Left ventricle myocardium inferior (tissue), 1 donor: ENCODE measurements at regions not wholly inside any gene's neighbourhood (a gene's known extent, or its start where the extent isn't known, plus 50 kb on each side); places are given as distances from the start of the nearest gene placed in this dataset.

Experiments
- DNase-seq: peaks from one replicate; pipeline ENCODE4 v3.0.0-alpha.2; 2020
- H3K27ac ChIP-seq: fragments of 200-600 bp; replicated peaks from 2 replicates; pipeline ENCODE4 v1.8.0; 2021
- H3K27me3 ChIP-seq: fragments of 200-600 bp; 2 replicates; pipeline ENCODE4 v1.8.0; 2021; ENCODE audit warnings: low read depth
- H3K36me3 ChIP-seq: fragments of 200-600 bp; 2 replicates; pipeline ENCODE4 v1.8.0; 2021
- H3K4me1 ChIP-seq: fragments of 200-600 bp; 2 replicates; pipeline ENCODE4 v1.8.0; 2021
- H3K4me3 ChIP-seq: fragments of 200-600 bp; 2 replicates; pipeline ENCODE4 v1.8.0; 2021; ENCODE audit warnings: mild to moderate bottlenecking, moderate library complexity
- H3K9me3 ChIP-seq: fragments of 200-600 bp; replicated peaks from 2 replicates; pipeline ENCODE4 v1.8.0; 2021
- CTCF ChIP-seq: fragments of 200-600 bp; IDR thresholded peaks from 2 replicates; pipeline ENCODE4 v1.8.0; 2021; ENCODE audit warnings: antibody characterized with exemption, mild to moderate bottlenecking, borderline replicate concordance
- intact Hi-C: fragments of 100-400 bp; cut with micrococcal nuclease; formaldehyde crosslinking; loops from one replicate; pipeline ENCODE4 v1.11.0; 2022
- donor health status: DM: no; HTN: yes; CAD: no; lungs with severe emphysema.

GRCh38 chr7:115476671-115477181, 553.8 kb downstream of the TFEC start:
- intact Hi-C loops = no loop called here
- Histone ChIP-seq H3K36me3 (no peaks in the 10 kb centered on the region), H3K9me3 (no peaks in the 10 kb centered on the region), H3K27ac (no peak overlapping the region), H3K4me1 (peaks cover 16% of the 10 kb centered on the region), H3K4me3 (peak overlapping the region; percentile 62), H3K27me3 (peaks cover 70% of the 10 kb centered on the region)
- DNase-seq = no peak
- no peak for TF ChIP-seq CTCF

DNA sequence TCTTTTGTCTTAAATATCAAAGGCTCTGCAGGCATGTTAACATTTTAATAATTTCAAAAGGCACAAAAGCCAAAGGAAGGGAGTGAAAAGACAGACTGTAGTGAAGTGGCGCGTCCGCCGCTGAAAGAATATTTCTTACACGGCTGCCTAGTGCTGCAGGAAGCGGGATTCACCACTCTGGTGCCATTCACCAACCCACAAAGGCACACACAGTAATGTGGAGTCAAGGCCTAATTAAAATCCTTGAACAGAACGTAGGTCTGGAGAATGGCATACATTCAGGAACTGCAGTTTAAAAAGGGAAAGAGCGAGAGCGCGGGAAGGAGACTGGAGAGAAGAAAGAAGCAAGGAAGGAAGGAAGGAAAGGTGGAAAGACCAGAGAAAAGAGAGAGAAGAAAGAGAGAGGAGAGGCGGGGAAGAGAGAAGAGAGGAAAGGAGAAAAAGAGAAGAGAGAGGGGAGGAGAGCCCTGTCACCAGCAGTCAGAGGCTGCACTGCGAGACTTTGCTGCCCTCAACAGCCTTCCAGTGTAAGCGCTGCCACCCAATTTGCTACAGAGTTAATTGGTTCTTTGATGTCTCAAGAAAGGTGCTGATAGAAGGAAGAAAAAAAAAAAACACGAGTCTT, 554.0 kb downstream of the MDFIC start:
- H3K4me3 ChIP-seq = no peak overlapping the region
- DNase-seq = no peak
- H3K27me3 ChIP-seq = peaks cover 64% of the 10 kb centered on the region
- TF ChIP-seq CTCF = peak; percentile 39
- H3K27ac ChIP-seq = no peak overlapping the region
- no peaks in the 10 kb centered on the region for H3K36me3 ChIP-seq
- H3K9me3 ChIP-seq = no peaks in the 10 kb centered on the region
- peaks cover 16% of the 10 kb centered on the region for H3K4me1 ChIP-seq
- intact Hi-C loops = no loop called here

DNA sequence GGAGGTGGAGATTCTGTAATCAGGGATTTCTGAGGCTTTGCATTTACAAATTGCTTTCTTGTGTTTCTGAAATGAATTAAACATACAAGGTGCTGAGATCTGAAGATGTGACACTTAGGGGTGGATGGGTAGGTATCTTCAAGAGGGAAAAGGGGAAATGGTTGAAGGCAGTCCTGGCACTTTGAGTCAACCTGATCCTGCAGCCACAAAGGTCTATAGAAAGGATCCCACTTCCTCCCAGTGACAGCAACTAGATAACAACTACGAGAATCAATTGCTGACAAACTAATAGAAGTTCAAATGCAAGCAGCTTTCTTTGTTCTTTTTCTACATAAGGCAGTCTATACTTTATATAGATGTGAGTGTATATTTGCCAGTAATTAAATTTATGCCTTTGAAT, 553.3 kb downstream of the MDFIC start:
- peaks cover 59% of the 10 kb centered on the region for H3K27me3 ChIP-seq
- H3K9me3 ChIP-seq = no peaks in the 10 kb centered on the region
- intact Hi-C loops = no loop called here
- H3K4me1 ChIP-seq = peaks cover 16% of the 10 kb centered on the region
- no peak overlapping the region for H3K27ac ChIP-seq
- no peak for DNase-seq
- no peaks in the 10 kb centered on the region for H3K36me3 ChIP-seq
- TF ChIP-seq CTCF = no peak
- no peak overlapping the region for H3K4me3 ChIP-seq

DNA sequence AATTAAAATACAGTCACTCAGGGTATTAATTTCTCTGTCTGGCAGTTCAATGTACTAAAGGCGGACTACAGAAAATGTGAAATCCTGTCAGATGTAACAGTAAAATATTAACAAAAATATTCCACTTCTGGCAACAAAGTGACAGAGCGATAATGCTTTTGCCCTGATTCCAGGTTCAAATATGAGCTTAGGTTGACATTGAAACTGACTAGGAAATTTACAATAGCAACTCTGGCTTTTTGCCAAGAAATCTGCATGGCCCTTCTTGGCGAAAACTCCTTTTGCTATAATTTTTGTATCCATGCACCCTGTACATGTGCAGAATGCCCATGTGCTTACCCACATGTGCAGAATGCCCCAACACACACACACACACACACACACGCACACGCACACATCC, 552.2 kb downstream of the MDFIC start:
- Histone ChIP-seq H3K36me3 (no peaks in the 10 kb centered on the region), H3K4me1 (peaks cover 16% of the 10 kb centered on the region), H3K9me3 (no peaks in the 10 kb centered on the region), H3K27ac (no peak overlapping the region), H3K27me3 (peaks cover 50% of the 10 kb centered on the region), H3K4me3 (no peak overlapping the region)
- DNase-seq = no peak
- no peak for TF ChIP-seq CTCF
- intact Hi-C loops = no loop called here

GRCh38 chr7:115471891-115472290, 550.0 kb downstream of the MDFIC start:
- no peaks in the 10 kb centered on the region for H3K9me3 ChIP-seq
- no peak overlapping the region for H3K4me3 ChIP-seq
- intact Hi-C loops = no loop called here
- no peaks in the 10 kb centered on the region for H3K36me3 ChIP-seq
- DNase-seq = no peak
- peaks cover 8% of the 10 kb centered on the region for H3K4me1 ChIP-seq
- no peak for TF ChIP-seq CTCF
- H3K27me3 ChIP-seq = peaks cover 30% of the 10 kb centered on the region
- H3K27ac ChIP-seq = no peak overlapping the region
